Hepatocyte (in vitro differentiated cells): ENCODE measurements at regions not wholly inside any gene's neighbourhood (a gene's known extent, or its start where the extent isn't known, plus 50 kb on each side); places are given as distances from the start of the nearest gene placed in this dataset.
"Not testable (repeated sequence)": the region's sequence is repeated elsewhere in the genome, so short reads cannot be mapped to it uniquely, and the experiment has no call there.

Source experiments
- EZH2 ChIP-seq: fragments of 200-600 bp; sonication (generic); IDR thresholded peaks from 2 replicates; pipeline ENCODE4 v1.6.1; 2016; ENCODE audit warnings: antibody characterized with exemption, mild to moderate bottlenecking, borderline replicate concordance
- TF ChIP-seq, protein P1 (sequence below): fragments of 200-600 bp; sonication (generic); IDR thresholded peaks from 2 replicates; pipeline ENCODE4 v1.5.1; 2016; ENCODE audit warnings: antibody characterized with exemption, mild to moderate bottlenecking; ENCODE audit not compliant: poor library complexity

GRCh38 chr2:16182311-16182815 lies 242.0 kb downstream of the MYCN start:
- TF ChIP-seq, protein P1, sequence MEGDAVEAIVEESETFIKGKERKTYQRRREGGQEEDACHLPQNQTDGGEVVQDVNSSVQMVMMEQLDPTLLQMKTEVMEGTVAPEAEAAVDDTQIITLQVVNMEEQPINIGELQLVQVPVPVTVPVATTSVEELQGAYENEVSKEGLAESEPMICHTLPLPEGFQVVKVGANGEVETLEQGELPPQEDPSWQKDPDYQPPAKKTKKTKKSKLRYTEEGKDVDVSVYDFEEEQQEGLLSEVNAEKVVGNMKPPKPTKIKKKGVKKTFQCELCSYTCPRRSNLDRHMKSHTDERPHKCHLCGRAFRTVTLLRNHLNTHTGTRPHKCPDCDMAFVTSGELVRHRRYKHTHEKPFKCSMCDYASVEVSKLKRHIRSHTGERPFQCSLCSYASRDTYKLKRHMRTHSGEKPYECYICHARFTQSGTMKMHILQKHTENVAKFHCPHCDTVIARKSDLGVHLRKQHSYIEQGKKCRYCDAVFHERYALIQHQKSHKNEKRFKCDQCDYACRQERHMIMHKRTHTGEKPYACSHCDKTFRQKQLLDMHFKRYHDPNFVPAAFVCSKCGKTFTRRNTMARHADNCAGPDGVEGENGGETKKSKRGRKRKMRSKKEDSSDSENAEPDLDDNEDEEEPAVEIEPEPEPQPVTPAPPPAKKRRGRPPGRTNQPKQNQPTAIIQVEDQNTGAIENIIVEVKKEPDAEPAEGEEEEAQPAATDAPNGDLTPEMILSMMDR, result not testable (repeated sequence)
- not testable (repeated sequence) for TF ChIP-seq EZH2
